ENCODE measurements at regions not wholly inside any gene's neighbourhood (a gene's known extent, or its start where the extent isn't known, plus 50 kb on each side); places are given as distances from the start of the nearest gene placed in this dataset.

DNA sequence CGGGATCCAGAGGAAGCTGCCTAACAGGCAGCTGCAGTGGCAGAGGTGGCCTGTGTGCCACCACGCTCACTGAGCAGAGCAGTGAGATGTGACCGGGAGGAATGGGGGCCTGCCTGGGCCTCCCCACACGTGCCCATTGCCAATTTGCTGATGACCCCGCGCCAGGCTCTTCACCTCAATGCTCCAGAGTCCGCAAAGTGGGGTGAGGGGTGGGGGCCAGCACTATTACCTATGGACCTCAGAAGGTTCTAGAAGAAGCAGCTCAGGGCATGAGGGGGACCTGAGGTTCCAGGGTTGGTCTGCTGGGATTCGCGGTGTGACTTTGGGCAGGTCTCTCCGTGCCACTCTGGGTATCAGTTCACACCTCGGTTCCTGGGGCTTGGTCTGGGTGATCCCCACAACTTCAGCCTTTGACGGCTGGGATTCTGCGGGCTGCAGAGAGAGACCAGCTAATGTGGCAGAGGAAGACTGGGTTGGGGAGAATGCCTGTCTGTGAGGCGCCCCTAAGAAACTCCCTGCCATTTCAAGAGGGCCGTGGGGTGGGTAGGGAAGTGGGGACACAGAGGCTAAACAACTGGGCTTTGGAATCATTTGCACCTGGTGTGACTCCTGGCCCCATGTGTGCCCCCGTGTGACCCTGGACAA is 231.0 kb upstream of the MVB12B start:
- no peak for DNase-seq

DNA sequence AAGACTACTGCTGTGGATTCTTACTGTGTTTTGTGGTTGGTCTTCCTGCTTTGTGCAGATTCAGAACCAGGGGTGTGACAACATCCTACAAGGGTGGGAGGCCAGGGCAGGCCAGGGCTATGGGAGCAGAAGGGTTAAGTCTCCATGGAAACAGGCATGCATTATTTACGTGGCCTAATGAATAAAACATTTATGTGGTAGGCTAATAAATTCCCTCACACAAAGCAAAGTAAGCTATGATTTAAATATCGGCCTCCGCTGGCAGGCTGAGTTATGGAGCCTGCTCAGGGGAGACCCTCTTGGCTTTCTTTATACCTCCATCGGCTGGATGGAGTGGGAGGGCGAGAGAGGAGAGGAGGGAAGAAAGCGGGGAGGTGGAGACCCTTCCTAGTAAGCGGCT is 230.3 kb upstream of the MVB12B start:
- DNase-seq = no peak

DNA sequence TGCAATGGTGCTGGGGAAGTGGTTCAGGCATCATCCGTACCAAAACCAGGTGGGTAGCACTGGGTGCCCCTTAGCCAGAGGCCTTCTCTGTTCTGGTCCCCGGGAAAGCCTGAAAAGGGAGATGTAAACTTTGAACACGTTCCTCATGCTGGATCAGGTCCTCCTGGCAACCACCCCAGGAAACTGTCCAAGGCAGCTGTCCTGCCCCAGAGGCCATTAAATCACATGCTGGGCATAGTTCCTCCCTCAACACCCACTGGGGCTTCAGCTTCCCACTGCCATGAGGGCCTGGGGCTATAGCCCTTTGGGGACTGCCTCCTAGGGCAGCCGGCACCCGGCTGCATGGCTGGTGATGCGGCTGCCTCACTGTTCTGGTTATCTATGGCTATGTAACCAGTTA is 228.9 kb upstream of the MVB12B start:
- no peak for DNase-seq

DNA sequence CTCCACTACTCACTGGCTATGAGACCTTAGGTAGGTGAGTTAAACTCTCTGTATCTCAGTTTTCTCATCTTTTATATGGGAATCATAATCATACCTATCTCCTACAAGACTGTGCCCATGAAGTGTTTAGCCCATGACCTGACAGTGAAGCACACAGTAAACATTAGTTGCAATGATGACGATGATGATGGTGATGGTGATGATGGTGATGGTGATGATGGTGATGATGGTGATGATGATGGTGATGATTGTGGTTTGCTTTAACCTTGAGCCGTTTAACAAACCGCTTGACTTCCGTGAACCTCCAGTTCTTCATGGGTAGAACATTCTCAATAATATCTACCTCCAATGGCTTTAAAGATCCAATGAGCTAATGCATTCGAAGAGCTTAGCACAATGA is 220.2 kb upstream of the MVB12B start:
- DNase-seq = no peak

DNA sequence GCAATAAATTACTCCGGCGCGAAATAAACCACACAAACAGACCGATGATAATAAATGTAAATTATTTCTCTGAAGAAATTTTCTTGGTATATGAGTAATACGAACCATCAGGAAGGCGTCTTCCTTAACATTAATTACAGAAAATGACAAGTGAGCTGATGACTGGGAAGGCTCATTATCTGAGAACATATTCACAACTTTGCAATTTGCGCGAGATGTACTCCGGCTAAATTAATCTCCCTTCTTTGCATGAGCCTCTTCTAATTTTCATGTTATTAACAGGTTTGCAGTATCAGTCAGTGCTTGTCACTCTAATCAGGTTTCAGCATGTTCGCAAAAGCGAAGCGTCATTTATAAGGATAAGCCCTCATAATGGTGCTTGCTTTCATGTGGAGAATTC is 218.9 kb upstream of the MVB12B start:
- no peak for DNase-seq

DNA sequence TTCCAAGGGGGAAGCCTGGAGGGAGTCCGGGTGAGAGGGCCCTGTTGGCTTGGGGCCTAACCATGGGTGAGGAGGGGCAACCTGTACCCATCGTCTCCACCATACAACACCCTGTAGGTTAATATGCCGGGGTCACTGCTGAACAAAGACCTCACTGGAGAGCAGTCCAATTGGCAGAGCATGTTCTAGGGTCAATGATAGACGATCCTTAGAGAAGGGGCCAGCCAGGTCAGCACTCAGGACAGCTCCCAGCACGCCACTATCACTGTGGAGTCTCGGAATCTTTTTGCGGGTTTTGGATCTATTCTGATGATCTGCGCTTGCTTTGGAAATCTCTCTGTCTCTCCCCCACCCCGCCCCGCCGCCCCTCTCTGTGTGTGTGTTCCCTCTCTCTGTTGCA is 218.4 kb upstream of the MVB12B start:
- DNase-seq = no peak

DNA sequence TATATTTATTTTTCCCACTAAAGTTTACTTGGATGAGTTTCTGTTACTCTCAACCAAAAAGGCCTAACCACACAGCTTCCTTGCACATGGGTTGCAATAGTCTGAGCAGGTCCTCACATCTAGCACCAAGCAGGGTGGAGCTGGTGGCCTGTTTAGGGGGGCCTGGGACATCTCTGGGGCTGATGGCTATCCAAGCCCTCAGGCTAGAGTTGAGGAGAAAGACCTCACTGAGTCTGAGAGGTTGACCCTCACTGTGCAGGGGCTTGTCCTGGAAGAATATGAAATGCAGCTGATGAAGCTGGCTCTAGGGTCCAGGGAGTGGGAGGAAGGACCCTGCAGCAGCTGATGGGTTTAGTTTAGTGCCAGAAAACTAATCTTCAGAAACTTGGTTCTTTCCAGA is 217.1 kb upstream of the MVB12B start:
- DNase-seq = no peak

DNA sequence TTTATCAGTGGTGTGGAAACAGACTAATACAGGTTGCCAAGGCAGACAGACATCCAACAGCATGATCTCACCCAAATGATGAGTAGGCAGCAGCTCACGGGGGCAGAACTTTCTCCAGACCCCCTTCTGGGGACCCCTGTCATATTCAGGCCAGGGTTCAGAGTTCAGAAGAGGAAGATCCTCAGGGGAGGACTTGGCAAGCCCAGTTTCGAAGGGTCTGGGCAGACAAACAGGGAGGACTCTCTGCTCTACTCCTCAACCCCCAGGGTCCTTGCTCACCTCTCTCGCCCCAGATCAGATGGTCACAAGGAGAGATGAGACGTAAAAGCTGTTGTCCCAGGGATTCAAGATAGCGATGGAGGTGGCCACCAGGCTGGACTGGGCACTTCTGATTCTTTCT is 215.1 kb upstream of the MVB12B start:
- no peak for DNase-seq

DNA sequence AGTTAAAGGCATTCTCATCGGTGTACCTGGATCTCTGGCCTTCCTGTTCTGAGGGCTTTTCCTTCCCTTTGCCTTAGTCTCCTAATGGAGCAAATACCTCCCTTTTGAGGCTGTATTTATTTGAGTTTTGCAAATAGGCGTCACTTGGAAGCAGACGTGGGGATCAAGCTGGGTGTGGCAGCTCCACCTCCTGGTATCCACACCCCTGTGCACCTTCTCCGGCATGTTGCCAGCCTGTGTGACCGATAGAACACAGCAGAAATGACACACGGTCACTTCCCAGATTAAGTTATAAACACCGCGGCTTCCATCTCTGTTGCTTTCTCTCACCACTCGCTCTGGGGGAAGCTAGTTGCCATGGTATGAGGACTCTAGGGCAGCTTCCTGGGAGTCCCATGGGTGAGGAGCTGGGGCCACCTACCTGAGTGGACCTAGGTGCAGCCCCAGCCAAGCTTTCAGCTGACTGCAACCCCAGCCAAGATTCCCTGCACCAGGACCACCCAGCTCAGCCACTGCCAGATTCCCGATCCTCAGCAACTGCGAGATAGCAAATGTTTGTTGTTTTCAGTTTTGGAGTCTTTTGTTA is 214.4 kb upstream of the MVB12B start:
- DNase-seq = no peak

DNA sequence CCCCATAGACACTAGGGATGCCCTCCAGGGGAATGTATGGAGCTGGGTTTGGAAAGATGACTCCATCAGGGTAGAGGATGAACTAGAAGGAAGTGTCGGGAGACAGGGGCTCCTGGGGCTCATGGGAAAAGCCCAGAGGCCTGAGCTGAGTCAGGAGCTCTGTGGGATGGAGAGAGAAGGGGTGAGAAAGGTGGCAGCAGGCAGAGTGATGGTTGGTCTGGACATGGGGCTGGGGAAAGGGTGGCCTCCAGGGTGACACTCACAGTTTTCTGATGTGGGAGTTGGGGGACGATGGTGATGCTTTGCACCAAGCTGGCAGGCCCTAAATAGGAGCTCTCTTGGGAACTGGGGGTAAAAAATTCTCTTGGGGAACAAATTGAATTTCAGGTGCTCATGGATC is 213.5 kb upstream of the MVB12B start:
- DNase-seq = no peak

DNA sequence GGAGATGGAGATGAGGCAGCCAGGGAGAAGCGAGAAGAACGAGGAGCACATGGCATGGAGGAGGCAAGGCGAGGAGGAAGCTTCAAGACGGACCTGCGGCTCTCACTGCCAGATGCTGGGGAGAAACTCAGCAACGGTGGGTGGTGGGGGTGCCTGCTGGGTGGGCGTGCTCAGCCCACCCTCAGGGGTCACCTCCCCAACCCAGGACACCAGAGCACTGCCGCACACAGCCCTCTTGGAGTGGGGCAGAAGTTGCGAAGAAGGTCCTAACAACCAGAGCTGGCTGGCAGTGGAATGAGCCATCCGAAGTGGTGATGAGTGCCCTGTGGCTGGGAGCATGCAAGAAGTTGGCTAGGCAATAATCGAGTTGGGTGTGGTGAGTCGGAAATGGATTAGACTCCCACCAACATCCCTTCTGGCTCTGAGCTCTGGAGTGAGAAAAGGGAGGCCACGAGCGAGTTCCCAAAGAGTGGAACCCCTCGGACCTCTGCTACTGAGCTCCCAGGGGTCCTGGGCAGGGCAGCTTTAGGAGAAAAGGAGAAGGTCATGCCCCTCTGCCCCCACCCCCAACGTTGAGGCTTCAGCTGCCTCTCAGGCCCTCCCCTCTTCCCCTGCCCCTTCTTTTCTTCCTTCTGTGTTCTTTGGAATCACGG is 212.7 kb upstream of the MVB12B start:
- DNase-seq = no peak

DNA sequence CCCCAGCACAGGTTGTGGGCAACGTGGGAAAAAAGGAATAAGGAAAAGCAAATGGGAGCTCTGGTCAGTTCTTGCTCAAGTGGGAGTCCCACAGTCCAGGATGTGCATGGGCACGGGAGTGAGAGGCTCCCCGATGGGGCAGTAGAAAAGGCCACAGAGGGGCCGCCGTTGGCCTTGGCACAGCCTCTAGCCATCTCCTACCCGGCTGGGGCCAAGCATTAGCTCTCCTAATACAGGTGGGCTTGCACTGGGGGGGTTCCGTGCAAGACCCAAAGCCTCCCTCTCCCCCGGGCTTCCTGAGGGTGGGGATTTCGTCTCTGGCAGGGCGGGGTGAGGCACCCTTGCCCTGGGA is 212.2 kb upstream of the MVB12B start:
- DNase-seq = no peak

DNA sequence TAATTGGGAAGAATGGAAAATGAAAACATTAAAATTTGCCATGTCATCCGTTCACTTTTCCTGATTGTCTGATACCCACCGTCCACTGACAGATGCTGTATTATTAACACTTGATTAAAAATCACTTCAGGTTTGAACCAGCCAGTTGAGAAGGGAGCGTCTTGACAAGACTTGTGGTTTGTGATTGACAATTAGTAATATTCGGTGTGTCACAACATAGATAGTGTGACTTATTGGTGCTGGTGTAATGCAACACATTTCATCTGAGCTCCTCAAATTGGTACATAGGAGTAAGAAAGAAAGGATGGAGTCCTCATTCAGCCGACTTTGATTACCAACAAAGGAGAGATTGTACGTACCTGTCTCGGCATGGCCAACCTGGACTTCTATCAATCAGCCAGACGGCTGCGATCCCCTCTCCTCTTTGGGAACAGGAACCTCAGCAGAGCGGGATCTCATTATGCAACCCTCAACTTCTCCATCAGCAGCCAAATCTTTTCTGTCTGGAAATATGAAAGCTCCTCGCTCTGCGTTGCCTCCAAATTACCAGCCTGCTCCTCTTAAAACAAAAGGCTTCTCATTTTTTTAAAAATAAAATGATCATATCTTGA is 211.7 kb upstream of the MVB12B start:
- DNase-seq = no peak

DNA sequence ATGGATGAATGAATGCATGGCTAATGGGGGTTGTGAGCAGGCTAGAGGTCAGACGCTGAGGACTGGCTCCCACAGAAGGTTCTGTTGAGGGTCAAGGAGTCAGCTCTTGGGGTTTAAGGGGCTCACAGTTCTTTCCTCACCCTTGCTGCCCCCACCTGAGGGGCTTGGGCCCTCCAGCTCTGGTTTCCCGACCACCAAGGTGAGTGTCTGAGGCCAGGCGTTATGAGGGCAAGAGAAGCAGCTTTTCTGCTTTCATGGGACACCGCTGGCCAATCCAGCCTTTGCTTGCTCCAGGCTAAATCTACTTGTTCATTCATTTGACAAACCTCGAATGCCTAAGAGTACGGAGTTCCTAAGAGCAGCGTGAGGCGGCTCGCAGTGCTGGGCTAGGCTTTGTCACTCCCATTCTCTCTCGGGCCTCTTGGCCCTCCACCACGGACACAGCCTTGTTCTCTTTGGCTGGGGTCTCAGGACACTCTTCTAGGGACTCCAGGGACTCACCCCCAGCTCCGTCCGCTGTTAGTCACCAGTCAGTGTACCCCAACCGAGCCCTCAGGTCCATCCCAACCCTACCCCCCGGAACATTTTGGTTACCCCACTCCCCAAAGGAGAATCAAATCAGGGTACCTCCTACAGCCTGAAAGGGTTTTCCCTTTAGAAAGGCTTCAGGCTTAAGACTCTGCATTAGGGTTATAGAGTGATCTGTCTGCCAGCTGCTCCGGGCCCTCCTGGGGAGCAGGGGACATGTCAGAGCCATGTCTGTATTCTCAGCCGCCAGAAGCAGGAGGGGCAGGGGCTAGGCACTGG is 210.1 kb upstream of the MVB12B start:
- no peak for DNase-seq

DNA sequence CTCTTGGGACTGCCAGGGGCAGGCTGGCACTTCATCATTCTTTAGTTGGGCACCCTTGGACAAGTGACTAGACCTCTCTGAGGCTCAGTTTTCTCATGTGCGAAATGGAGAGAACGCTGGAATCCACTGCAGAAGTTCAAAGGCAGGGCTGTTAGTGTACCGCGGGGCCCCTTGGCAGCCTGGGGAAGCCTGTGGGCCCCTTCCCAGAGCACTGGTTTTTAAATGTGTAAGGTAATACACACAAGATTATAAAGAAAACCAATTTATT is 209.5 kb upstream of the MVB12B start:
- no peak for DNase-seq

DNA sequence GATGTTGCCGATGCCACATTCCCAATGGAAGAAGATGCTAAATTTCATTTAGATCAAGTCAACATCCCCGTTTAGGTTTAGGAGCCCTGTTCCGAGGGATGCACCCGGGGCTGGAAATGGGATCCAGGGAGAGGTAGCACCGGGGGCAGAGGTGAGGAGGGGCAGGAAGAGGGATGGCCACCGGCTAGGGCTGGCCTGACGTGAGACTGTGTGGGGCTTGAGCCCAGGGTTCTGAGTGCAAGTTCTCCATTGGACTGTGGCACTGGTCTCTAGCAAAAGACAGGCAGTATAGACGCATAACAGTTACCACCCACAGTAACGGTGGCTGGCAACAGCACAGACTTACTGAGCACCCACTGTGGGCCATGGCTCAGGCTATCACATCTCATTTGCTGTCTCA is 209.0 kb upstream of the MVB12B start:
- no peak for DNase-seq

DNA sequence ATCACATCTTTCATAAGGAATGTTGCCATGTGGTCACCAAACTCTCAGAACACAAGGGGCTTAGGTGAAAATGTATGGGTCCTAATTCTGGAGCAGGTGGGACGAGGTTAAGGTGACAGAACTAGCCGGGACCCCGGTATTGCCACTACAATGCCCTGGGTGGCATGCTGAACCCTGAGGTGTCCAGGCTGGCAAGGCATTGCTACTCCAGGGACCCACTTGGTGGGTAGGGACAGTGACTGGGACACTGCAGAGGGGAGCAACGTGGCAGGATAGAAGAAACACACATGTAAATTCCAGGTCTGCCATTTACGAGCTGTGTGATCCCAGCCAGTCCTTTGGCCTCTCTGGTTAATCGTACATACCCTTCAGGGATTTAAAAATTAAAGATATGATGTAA is 206.9 kb upstream of the MVB12B start:
- no peak for DNase-seq

DNA sequence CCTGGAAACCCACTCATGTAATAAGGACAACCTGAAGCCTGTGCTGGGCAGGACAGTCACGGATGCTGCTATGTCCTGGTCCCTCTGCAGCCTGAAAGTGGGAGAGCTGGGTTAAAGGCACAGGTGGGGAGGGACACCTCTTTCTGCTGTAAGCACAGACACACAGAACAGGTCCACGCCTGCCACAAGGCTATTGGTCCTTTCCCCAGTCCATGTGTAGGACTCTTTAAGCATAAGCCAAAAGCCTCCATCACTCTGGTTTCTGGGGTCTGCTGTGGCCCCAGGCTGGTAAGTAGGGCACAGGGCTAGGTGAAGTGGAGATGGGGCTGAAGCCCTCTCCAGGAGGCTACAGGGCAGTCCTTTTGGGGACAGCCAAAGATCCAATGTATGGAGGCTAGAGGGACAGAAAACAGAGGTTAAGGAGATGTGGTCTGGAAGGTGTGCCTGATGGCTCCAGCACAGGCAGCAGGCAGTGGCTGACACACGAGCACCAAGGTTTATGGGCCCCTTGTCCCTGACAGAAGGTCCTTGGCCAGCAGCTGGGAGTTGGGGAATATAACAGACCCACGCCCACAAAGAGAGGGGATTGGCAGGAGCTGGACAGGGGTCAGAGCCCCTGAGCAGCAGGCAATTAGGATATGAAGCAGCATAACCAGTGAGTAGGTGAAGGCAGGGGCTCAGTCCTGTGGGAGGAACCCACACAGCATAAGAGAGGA is 203.6 kb upstream of the MVB12B start:
- no peak for DNase-seq

DNA sequence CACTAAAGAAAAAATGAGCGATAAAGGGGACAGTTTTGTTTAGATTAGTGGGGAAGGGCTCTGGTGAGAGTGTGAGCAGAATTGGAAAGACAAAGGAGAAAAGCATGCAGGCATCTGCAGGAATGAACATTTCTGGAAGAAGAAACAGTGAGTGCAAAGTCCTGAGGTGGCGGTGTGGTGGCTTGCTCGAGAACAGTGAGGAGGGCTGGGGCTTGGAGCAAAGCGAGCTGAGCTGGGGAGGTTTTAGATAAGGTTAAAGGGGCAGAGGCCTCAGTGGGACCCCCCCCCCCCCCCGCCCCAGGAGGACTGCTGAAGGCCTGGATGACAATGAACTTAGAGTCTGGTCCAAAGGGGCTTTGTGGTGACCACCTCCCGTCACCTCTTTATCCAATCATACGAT is 202.7 kb upstream of the MVB12B start:
- DNase-seq = no peak

DNA sequence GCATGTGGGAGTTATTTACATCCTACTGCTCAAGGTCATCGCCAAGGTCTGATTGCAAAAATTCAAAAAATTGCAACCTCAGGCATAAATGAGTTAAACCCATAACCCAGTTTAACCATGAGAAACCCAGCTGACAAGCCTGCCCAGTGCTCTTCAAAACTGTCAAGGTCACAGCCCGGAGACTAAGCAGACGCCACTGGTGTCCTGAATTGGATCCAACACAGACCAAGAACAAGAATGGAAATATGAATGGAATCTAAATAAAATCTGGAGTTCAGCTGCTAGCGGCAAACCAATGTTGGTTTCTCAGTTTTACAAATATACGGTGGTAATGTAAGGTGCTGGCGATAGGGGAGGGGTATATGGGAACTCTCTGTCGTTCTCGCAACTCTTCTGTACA is 201.5 kb upstream of the MVB12B start:
- no peak for DNase-seq

DNA sequence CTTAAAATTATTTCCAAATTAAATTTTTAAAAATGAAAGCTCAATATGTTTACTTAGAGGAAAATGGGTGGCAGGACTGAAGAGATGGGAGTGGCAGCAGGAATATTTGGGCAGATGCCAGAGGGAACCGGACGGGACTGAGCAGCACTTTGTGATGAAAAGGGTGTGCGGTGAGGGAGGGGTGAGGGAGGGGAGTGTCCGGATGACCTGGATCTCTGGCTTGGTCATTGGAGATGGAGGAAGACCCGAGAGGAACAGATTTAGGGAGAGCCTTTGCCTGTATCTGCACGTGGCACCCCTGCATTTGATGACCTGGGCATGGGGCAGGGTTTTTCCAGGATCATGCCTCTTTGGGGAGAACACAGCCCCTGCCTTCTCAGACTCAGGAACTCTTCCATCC is 201.1 kb upstream of the MVB12B start:
- no peak for DNase-seq

DNA sequence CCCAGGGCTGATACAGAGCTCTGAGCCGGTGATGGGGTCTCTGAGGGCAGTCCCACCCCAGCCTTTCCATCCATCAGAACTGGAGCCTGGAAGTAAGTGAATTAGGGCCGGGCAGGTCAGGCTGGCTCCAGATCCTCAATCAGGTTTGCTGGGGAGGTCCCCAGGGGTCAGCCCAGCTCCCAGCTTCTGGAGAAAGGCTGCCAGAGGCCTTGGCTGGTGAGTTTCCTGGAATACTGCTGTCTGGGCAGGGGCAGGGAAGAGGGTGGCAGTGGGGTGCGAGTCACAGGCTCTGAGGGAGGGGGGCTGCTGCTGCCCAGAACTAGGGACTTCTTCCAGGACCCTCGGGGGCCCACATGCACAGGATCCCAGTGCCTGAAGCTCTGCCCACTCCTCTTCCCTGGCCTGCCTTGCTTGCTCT is 200.6 kb upstream of the MVB12B start:
- no peak for DNase-seq

DNA sequence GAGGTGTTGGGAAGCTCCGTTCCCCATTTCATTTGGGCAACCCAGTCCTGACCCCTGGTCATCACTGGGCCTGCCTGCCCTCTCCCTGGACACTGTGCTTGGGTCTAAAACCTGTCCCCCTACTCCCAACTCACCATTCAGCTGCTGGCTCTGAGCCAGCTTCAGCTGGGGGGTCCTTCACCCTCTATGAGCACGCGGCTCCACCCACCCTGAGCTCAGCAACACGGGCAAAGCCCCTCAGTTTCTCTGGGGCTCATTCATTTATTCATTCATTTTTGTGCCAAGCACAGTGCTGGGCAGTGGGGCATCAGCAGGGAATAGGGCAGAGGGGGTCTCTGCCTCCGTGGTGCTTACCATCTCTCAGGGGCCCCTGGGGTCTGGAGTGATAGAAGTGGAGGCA is 199.8 kb upstream of the MVB12B start:
- no peak for DNase-seq

All from kidney glomerular epithelial cell (primary cell).